Erythroblast (primary cell): ENCODE measurements at regions not wholly inside any gene's neighbourhood (a gene's known extent, or its start where the extent isn't known, plus 50 kb on each side); places are given as distances from the start of the nearest gene placed in this dataset.

ENCODE experiments used
- GATA1 ChIP-seq: IDR thresholded peaks from 2 replicates; pipeline ENCODE4 v1.6.1; 2011; ENCODE audit warnings: low read depth, mild to moderate bottlenecking, control low read depth, low read length, moderate library complexity
- POLR2A ChIP-seq: IDR thresholded peaks from 2 replicates; pipeline ENCODE4 v1.6.1; 2011; ENCODE audit warnings: mild to moderate bottlenecking, low read length

- TF ChIP-seq POLR2A = no peak
- TF ChIP-seq GATA1 = no peak
These were observed 202.0 kb downstream of the AJAP1 start for GRCh38 chr1:4856396-4856795.
